ENCODE measurements at regions not wholly inside any gene's neighbourhood (a gene's known extent, or its start where the extent isn't known, plus 50 kb on each side); places are given as distances from the start of the nearest gene placed in this dataset.

- Histone ChIP-seq H3K4me1 (no peaks in the 10 kb centered on the region), H3K27me3 (no peaks in the 10 kb centered on the region), H3K27ac (no peak overlapping the region), H3K4me3 (replicated peaks in 1 of 3) (no peak overlapping the region), H3K9me3 (no peaks in the 10 kb centered on the region), H3K36me3 (no peaks in the 10 kb centered on the region)
- no peak for TF ChIP-seq POLR2A (IDR thresholded peaks at IDR 0.05)
- TF ChIP-seq CTCF (IDR thresholded peaks at IDR 0.05): no peak
- no peak for DNase-seq
- intact Hi-C loops (cut with DNase I): no loop called here
- WGBS, 2 donors: 32 to 54% methylated on average over 2 of the region's 2 CpGs
These were observed 281.9 kb upstream of the MAD2L1 start for GRCh38 chr4:120348521-120348920.

- H3K27ac ChIP-seq: no peak overlapping the region
- no peaks in the 10 kb centered on the region for H3K9me3 ChIP-seq
- DNase-seq: no peak
- 76% methylated on average over 4 of the region's 4 CpGs for WGBS, 2 donors
- H3K36me3 ChIP-seq: no peaks in the 10 kb centered on the region
- intact Hi-C loops (cut with DNase I): no loop called here
- TF ChIP-seq CTCF (IDR thresholded peaks at IDR 0.05) (no peak), POLR2A (IDR thresholded peaks at IDR 0.05) (no peak)
- no peaks in the 10 kb centered on the region for H3K27me3 ChIP-seq
- H3K4me1 ChIP-seq: no peaks in the 10 kb centered on the region
- H3K4me3 ChIP-seq (replicated peaks in 1 of 3): no peak overlapping the region
These were observed 265.1 kb upstream of the MAD2L1 start for GRCh38 chr4:120331486-120332370.

DNA sequence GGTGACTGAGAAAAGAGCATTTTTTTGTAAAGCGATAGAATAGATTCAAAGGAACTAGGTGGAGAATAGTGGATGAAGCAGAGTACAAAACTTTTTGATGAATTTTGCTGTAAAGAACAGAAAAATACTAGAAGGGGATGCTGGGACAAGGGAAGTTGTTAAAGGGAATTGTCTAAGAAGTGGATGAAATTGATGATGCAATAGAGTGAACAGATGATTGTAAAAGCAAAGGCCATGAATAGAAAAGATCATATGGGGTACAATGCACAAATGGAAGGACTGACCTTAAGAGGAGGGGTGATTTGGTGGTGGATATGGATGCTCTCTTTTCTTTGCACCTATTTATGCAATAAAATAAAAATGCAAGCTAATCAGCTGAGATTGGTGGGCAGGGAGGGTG is 262.7 kb upstream of the MAD2L1 start:
- H3K4me3 ChIP-seq (replicated peaks in 1 of 3): no peak overlapping the region
- H3K9me3 ChIP-seq: no peaks in the 10 kb centered on the region
- no peak overlapping the region for H3K27ac ChIP-seq
- DNase-seq: no peak
- no peaks in the 10 kb centered on the region for H3K27me3 ChIP-seq
- no peak for TF ChIP-seq POLR2A (IDR thresholded peaks at IDR 0.05)
- no peak for TF ChIP-seq CTCF (IDR thresholded peaks at IDR 0.05)
- intact Hi-C loops (cut with DNase I): no loop called here
- WGBS, 2 donors: 95 to 96% methylated on average over 1 of the region's 1 CpG
- no peaks in the 10 kb centered on the region for H3K4me1 ChIP-seq
- no peaks in the 10 kb centered on the region for H3K36me3 ChIP-seq

DNA sequence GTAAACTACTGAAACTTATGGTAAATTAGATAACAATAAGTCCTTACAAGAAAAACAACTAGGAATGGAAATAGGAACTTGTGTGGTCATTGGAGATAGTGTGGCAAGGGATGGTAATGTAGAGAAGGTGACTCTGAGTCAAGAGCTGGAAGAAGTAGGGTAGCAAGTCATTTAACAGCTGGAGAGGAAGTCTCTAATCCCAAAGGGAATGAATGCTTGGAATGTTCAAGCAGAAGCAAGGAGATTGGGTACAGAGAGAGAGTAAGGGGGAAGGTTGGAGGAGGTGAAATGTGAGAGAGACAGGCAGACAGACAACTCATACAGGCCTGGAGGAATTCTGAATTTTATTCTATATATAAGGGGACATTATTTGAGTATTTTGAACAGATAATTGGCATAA is 260.6 kb upstream of the MAD2L1 start:
- no peaks in the 10 kb centered on the region for H3K4me1 ChIP-seq
- intact Hi-C loops (cut with DNase I): no loop called here

More for the DNA sequence above, 260.6 kb upstream of the MAD2L1 start:
- H3K9me3 ChIP-seq: no peaks in the 10 kb centered on the region
- no peaks in the 10 kb centered on the region for H3K36me3 ChIP-seq
- no peak overlapping the region for H3K27ac ChIP-seq
- no peak overlapping the region for H3K4me3 ChIP-seq (replicated peaks in 1 of 3)
- TF ChIP-seq POLR2A (IDR thresholded peaks at IDR 0.05) (no peak), CTCF (IDR thresholded peaks at IDR 0.05) (no peak)
- no peaks in the 10 kb centered on the region for H3K27me3 ChIP-seq
- no peak for DNase-seq
